Gastrocnemius medialis (tissue), 4 donors: ENCODE measurements at regions not wholly inside any gene's neighbourhood (a gene's known extent, or its start where the extent isn't known, plus 50 kb on each side); places are given as distances from the start of the nearest gene placed in this dataset.

Source experiments
- POLR2A ChIP-seq, 2 donors: fragments of 450-650 bp; IDR thresholded peaks; one replicate each; pipeline ENCODE4 v1.6.1; 2017; ENCODE audit warnings: antibody characterized with exemption in 2 of 2, mild to moderate bottlenecking in 2 of 2, moderate library complexity in 2 of 2
- TF ChIP-seq, protein P1 (sequence below), 5 experiments: fragments of 450-650 bp in 3 of 5; fragments of 200-600 bp in 2 of 5; sonication (generic) in 2 of 5; IDR thresholded peaks in 4 of 5; conservative IDR thresholded peaks in 1 of 5; 1 replicate in 4 of 5; 2 replicates in 1 of 5; pipeline ENCODE4 v1.5.1; 2016 to 2019; ENCODE audit warnings: antibody characterized with exemption in 5 of 5, mild to moderate bottlenecking in 3 of 5, moderate library complexity in 3 of 5

DNA sequence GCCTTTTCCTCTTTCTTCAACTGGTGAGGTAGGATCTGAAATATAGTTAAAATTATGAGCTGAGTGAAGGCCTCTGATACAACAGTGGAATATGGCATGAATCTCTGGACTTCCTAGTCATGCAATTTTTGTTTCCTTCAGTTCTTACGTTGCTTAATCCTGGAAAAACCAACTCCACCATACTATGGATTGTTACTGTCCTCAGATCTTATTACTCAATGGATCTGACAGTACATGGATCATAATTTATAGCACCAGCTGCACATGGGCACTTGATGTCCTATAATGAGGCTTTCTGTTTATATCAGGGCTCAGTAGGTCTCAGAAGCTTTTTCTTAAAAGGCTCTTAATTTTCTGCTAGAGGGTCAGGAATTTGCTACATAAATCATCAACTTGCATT is 1341.0 kb upstream of the EYS start:
- TF ChIP-seq, protein P1, sequence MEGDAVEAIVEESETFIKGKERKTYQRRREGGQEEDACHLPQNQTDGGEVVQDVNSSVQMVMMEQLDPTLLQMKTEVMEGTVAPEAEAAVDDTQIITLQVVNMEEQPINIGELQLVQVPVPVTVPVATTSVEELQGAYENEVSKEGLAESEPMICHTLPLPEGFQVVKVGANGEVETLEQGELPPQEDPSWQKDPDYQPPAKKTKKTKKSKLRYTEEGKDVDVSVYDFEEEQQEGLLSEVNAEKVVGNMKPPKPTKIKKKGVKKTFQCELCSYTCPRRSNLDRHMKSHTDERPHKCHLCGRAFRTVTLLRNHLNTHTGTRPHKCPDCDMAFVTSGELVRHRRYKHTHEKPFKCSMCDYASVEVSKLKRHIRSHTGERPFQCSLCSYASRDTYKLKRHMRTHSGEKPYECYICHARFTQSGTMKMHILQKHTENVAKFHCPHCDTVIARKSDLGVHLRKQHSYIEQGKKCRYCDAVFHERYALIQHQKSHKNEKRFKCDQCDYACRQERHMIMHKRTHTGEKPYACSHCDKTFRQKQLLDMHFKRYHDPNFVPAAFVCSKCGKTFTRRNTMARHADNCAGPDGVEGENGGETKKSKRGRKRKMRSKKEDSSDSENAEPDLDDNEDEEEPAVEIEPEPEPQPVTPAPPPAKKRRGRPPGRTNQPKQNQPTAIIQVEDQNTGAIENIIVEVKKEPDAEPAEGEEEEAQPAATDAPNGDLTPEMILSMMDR (IDR thresholded peaks at IDR 0.05 in 4 of 5, conservative IDR thresholded peaks at IDR 0.05 in 1 of 5): no peak
- TF ChIP-seq POLR2A (IDR thresholded peaks at IDR 0.05): no peak
